HG03342 (cell line): ENCODE measurements at regions not wholly inside any gene's neighbourhood (a gene's known extent, or its start where the extent isn't known, plus 50 kb on each side); places are given as distances from the start of the nearest gene placed in this dataset.

Source experiments
- ATAC-seq: cut with Tn5 transposase; IDR thresholded peaks from one replicate; pipeline ENCODE4 v1.9.1; 2021; ENCODE audit warnings: mild to moderate bottlenecking, moderate library complexity; ENCODE audit not compliant: unreplicated experiment

DNA sequence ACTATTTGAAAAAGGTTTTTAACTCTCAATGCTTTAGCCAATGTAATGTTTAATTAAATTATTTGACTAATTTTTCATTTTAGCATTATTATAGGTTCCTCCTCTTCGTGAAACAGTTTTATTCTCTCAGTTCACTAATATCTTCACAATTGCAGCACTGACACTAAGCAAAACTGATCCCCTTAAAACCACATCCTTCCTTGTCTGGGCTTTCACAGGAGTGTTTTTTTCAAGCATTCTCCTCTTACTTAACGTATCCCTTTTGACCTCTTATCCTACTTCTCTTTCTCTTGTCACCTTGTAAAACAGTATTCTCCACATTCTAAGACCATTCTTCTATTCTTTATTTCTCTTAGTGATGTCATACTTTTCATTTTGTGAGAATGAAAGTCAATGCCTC, 112.8 kb downstream of the DSC3 start:
- ATAC-seq, result no peak

DNA sequence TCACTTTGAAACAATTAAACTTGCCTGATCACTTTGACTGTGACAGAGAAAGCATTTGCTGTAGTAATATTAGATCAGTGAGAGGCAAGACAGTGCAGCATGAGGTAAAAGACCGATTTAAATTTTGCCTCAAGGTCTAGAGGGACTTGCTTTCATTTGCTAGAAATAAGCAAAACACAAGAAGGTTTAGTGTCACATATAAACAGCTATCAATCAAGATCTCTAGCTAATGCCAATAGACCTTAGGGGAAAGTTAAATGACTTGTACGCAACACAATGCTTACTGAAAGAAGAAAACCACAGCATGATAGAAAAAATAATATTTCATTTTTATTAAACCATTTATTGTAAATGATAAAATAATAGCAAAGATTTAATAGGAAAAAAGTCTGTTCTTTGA, 113.5 kb downstream of the DSC3 start:
- no peak for ATAC-seq

DNA sequence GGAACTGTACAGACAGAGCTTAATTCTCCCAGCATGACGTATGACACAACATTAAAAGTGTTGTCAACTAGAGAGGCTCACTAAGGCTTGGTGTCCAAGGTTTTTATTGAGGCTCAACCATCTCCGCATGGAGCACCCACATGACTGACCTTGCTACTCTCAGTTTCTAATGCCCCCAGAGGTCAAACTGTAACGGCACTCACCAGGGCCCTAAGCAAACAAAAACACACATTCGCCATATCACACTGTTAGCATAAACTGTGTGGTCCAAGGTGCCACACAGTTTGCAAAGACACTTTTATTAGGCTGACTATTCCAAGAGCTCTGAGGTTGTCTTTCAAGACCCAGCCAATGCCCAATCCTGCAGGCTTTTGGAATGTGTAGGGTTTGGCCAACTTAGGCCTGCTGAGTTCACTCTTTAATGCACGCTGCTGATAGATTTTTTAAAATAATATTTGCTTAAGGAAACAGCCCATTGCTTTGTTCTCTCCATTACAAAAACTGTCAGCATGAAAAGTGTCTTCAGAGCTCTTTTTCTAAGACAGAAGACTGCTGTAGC, 114.9 kb downstream of the DSC3 start:
- no peak for ATAC-seq

DNA sequence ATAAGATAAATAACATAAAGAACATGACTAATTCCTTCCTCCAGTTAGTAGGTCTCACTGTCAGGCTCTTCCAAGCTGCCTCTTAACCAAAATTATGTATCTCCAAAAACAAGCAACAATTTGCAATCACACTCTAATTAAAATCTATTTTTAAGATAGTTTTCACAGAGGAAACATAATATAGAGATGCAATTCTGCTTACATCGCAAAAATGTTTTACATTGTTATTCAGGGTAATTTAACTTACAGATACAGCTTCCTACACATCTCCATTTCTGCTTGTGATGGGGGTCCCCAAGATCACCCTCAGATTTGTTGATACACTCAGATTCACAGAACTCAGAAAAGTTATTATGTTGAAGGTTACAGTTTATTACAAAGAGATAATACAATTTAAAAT, 115.5 kb downstream of the DSC3 start:
- no peak for ATAC-seq

DNA sequence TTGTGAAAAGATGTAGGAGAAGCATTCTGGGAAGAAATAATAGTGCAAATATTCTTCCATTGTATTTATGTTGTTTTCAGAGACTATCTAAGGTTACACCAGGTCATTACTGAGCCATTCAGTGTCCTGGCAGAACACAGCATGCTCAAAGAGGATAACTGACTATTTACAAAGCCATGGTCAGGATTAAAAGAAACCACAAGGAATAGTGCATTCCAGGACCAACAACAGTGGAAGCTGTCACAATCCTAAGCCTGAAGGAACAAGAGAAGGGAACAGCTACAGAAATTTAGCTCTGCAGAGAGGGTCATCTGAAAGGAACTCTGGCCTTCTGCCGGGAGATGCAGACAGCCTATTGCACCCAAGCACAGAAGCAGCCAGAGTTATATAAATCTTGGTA, 116.7 kb downstream of the DSC3 start:
- no peak for ATAC-seq

DNA sequence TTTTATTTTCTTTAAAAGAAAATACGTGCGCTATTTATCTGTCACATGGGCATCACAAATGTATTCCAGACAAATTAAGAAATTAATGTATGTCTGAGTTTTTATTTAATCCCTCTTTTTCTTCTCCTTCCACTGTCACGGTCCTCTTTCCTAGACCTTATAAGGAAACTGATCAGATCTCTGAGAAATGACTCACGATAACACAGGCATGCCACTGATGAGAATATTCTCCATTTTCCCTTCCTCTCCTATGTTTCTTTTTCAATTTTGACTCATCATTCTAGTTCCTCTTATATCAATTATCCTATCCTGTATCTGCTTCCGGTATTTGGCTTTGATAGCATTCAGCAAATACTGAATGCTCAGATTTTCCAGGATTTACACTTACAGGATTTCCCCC, 121.8 kb downstream of the DSC3 start:
- no peak for ATAC-seq

DNA sequence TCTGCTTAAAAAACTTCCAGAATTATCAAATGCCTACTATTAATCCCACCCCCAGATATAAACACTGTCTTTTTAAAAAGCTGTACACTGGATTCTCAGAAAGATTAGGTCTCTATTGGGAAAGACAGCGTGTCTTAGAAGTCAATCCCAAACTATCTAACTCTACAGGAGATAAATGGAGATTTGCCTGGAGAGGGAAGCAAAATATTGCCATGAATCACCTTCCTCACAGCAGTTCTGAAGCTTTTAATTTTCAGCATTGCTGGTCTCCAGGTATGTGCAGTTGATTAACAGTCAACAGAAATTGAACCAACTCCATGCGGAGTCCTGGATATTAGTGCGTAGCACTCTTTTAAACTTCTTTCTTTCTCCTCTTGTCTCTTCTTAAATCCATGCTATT, 122.2 kb downstream of the DSC3 start:
- ATAC-seq, result no peak

DNA sequence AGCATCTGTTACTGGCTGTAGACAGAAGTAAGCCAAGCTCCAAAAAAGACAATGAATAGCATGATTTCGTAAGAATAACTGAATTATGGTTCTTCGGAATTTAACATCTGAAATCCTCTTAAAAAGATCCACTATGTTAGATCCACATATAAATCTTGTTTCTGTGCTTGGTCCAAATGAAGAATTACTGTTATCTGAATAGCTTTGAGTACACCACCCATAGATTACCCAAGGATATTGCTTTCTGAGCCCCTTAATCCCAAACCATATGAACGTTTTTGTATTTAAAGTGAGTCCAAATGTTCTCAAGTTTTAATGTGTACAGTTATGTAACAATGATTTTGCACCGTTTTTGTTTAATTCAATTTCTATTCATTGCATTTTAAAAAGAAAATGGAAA, 124.9 kb downstream of the DSC3 start:
- no peak for ATAC-seq

DNA sequence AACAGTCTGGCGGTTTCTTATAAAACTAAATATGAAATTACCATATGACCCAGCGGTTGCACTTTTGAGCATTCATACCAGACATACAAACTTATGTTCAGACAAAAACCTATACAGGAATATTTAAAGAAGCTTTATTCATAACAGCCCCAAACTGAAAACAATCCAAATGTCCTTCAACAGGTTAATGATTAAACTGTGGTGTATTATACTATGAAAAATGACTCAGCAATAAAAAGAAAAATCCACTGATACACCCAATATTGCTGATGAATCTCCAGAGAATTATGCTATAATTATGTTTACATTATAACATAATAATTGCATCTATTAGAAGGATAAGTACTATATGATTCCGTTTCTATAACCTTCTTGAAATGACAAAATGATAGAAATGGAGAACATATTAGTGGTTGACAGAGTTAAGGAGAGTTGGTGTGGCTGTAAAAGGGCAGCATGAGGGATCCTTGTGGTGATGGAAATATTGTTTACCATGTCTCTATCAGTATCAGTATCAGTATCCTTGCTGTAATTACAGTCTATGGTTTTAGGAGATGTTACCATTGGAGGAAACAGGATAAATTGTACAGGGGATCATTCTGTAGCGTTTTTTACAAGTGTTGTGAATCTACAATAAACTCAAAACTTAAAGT, 127.1 kb downstream of the DSC3 start:
- ATAC-seq, result no peak

DNA sequence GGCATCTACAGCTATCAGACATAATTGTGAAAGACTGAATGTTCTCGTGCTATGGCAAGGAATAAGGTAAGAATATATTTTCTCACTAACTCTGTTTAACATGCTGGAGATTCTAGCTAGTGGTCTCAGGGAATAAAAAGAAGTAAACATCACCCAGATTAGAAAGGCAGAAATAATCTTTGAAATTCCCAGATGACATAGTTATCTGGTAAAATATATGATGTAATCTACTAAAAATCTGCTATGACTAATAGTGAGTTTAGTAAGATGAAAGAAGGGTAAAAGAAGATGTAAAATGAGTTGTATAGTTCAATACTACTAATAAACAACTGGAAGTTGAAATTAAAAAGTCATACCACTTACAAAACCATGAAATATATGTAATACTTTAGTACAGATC, 134.2 kb downstream of the DSC3 start:
- ATAC-seq, result no peak

DNA sequence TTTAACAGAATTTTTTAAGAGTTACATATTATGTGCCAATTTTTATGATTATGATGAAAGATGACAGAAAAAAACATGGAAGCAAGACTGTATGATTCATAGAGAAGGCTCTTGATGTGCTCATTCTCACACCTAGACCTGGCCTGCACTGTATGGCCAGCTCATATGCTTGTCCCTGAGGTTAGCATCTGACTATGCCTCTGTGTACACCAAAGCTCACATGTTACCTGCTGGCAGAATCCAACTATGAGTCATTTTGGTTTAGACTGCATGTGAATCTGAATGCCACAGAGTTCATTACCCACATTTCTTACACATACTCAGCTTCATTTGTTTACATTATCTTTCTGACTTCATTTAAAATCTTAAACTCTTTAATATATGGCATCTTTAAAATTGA, 139.0 kb downstream of the DSC3 start:
- no peak for ATAC-seq

DNA sequence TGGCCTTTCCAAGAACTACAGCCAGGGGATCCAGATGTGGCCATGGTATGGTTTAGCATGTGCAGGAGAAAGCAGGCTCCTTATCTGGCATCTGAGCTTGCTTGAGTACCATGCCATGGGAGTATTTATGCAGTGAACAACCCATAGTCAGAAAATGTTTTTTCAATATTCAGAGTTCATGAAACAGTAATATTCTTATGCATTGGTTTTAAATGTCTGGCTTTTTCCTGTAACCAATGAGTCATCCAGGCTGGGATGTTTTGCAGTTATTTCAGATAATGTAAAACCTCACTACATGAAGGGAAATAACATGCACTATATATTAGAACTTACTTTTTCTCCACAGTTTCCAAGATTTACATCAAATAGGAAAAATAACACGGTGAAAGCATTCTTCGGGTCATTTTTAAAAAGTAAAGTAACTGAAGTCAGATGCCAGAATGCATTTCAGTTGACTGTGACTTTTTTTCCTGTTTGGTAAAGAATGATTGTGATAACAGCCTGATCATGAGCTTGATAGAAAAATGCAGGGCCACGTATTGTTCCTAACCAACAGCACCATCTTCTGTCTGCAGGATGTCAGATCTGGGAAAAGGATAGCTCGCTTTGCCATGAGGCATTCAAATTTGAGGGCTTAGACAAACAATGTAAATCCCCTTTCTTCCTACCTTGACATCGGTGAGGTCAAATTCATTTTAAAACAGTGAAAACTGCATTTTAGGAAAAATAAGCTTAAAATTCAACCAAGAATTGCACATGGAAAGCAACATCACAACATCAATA, 152.8 kb downstream of the DSC3 start:
- ATAC-seq, result no peak

DNA sequence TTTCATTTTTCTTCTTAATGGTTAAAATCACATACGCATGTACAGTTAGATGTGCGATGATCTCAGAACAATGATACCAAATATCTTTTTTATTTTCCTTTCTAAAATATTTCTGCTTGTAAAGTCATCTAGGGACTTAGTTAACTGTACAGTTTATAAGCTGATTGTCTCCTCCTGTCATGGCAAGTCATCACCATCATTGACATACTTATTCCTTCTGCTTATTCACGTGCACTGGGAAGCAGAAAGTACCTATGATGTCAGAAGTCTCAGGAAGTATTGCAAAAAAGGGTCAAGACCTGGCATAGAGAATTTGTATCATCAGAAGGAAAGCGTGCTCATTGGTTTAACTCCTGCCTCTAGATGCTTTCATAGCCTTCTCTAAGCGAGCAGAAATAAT, 154.2 kb downstream of the DSC3 start:
- no peak for ATAC-seq

DNA sequence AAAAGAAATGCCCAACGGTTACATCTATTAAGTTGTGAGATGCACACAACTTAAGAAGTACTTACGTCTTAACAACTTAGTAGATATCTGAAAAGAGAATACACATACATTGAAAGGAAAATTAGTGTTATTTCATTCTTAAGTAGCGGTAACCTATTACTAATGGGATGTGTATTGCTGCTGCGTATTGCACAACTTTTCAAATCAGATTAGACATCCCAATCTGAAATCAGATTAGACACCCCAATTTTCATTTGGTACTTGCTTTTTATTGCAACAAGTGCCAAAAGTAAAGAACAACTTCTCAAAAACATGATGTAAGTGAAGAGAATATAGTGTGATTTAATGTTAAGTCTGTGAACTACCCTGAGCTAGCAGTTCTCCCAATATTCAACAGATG, 155.5 kb downstream of the DSC3 start:
- ATAC-seq, result no peak

DNA sequence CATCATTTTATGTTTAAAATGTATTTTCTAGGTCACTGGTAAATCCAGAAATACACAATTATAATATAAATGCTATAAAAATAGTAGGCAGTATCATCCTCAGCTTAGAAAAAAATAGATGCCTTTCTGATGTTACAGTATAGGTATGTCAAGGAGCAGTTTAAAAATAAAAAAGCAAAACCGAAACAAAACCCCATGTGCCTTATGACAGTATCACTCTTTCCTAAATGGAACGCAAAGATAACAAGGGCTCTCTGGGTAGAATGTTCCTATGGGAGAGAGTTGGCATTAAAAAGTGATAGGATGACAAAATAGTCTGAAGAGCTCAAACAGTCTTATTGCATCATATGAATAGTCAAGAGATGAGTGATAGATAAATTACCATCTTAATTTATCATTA, 172.1 kb downstream of the DSC3 start:
- no peak for ATAC-seq

DNA sequence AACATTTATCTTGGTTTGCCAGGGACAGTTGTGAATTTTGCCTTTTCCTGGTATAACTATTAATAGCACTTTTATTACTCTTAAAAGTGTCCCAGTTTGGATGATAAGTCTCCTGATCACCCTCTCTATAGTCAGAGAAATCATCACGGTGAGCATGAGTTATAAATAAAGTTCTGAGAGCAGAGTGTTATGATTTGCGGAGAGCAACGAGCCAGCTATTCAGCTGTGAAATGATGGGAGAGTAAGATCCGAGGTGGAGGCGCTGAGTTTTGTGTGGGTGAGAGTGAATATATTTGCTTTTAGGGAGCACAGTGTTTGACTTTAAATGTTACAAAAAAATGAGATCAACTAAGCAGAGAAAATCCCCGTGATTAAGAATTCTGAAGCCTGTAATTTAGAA, 179.6 kb downstream of the DSC3 start:
- no peak for ATAC-seq

DNA sequence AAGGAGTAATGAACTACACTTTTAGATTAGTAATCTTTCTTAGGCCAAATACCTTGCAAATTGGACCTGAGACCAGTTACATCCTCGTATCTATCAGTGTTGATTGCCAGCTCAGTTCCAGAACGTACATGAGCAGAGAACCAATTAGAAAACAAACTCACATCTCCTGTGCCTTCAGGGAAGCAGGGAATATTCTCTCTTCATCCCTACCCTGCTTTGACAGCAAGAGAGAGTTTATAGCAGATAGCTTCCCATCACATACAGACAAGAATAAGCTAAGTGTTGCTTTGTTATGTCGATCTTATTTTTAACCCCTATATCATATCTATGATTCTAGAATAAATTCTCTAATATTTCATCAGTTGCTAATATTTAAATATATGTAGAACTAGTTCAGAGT, 181.8 kb downstream of the DSC3 start:
- no peak for ATAC-seq

DNA sequence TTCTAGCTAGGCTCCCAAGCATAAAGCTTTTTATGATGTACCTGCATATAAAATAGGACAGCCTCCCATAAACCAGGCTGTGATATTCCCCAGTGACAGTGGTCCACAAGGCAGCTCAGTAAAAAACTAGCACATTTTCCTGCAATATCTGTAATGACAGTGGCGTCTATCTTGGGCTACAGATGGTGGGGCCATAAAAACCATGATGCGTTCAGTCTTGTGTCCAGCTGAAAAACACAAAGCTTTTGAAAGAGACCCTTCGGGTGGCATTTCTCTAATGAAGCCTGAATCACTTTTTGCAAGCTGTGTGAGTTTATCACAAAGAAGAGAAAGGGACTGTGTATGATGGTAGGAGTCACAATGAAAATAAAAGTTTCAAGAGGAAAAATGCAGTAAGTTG, 183.5 kb downstream of the DSC3 start:
- ATAC-seq, result no peak

DNA sequence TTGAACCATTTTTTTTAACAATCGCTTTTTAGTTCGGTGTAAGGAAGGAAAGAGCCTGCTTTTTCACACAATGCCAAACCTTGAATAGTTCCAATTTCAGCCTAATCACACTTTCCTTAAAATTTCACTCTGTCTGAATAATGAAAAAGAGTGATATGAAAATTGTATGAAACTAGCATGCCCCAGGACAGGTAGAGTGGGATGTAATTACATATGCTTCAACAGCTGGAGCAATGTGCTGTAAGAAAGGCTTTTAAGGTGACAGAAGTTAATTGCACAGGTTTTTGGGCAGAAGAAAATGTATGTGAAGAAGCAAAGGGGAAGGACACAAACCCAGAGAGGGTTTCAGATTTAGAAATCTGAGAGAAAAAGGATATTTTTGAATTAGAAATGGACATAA, 184.0 kb downstream of the DSC3 start:
- ATAC-seq, result no peak

DNA sequence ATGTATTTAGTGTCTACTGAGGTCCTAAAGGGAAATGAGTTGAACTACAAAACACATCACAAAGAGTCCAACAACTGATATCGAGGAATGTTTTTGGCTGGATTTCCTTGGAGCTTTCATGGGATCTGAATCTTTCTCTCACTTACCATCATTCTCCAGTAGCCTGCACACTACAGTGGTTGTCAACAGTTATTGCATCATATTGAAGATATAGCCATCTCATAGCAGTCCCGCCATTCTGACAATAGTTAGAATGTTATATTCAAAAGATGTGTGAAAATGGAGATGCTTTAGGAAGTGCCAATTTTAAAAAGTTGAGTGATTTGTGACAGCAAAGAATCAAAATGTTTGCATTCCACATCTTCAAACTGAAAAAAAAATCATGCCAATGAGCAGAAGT, 186.8 kb downstream of the DSC3 start:
- no peak for ATAC-seq

DNA sequence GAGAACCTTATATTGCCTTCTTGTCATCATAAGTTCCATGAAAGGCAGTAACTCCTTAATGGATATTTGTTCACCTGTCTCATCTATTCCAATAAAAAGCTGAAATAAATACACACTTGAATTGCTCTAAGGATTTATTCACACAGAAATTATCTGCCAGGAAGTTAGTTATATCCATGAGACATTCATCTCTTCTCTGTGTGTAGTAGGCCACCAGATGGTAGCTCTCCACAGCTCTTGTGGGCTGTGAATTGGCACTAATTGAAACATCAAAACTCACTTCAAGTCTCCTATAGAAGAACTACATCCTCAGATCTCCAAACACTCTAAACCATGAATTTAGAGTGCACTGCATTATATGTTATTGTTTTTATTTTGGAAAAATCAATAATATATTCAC, 189.6 kb downstream of the DSC3 start:
- no peak for ATAC-seq

DNA sequence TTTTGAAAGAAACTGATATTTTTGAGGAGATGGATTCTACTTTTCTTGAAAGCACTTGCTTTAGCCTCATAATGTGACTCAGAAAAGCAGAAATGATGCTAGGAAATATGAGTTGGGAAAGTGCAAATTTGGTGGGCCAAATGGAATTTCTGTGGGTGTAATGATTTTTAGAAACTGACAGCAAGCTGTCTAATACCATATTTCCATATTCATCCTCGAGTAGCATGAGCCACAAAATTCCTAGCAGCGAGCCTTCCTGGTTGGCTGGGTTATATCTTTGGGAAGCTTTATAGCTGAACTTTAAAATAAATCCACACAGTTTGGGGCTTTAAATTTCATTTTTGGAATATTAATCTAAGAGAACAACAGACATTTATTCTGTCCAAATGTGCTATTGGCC, 190.0 kb downstream of the DSC3 start:
- ATAC-seq, result no peak
